ENCODE measurements at regions not wholly inside any gene's neighbourhood (a gene's known extent, or its start where the extent isn't known, plus 50 kb on each side); places are given as distances from the start of the nearest gene placed in this dataset.

GRCh38 chr3:22089284-22089683, 338.3 kb upstream of the ZNF385D start:
- DNase-seq (ENCODE audit: extremely low read depth in 1 of 11, low read depth in 9 of 11, low spot score in 4 of 11): peak in 4 of 11 donors; percentile 13 to 25 (median 22)

GRCh38 chr3:22091329-22091728, 340.3 kb upstream of the ZNF385D start:
- no peak for DNase-seq (ENCODE audit: extremely low read depth in 1 of 11, low read depth in 9 of 11, low spot score in 4 of 11)

- no peak for DNase-seq (ENCODE audit: extremely low read depth in 1 of 11, low read depth in 9 of 11, low spot score in 4 of 11)
These were observed 347.0 kb upstream of the ZNF385D start for GRCh38 chr3:22098021-22098420.

- no peak for DNase-seq (ENCODE audit: extremely low read depth in 1 of 11, low read depth in 9 of 11, low spot score in 4 of 11)
These were observed 350.3 kb upstream of the ZNF385D start for GRCh38 chr3:22101351-22101750.

DNA sequence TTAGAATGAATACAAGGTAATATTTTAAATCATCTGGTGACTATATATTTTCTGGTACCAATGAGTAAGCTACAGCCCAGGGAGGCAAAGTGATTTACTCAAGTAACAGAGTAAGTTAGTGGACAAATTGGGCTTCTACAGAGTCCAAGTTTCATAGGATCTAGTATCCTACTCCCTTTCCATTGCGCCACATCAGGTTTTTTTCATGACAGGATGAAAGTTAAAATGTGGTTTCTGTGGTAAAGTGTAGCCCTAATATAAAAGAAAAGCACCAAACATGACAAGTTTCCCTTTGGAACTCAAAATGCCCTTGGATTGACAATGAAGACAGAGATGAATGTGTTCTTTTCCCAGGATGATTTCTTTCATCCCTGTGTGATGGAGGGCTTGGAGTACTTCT, 350.8 kb upstream of the ZNF385D start:
- no peak for DNase-seq (ENCODE audit: extremely low read depth in 1 of 11, low read depth in 9 of 11, low spot score in 4 of 11)

DNA sequence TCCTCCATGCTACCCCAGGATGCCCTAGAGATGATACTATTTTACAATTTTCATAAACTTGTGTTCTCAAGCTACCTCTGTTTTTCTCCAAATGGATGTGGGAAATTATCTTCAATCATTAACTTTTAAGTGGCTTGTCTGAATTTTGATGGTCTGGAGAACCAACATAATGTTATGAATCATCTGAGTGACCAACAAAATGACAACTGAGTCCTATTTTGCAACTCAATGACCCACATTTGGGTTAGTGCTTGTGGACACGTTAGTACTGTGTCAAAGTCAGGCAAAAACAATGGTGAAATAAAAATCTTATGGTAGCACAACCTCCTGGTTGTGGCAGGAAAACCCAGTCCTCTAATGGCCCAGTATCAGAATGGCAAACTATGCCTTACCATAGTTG, 352.4 kb upstream of the ZNF385D start:
- DNase-seq (ENCODE audit: extremely low read depth in 1 of 11, low read depth in 9 of 11, low spot score in 4 of 11): no peak

DNA sequence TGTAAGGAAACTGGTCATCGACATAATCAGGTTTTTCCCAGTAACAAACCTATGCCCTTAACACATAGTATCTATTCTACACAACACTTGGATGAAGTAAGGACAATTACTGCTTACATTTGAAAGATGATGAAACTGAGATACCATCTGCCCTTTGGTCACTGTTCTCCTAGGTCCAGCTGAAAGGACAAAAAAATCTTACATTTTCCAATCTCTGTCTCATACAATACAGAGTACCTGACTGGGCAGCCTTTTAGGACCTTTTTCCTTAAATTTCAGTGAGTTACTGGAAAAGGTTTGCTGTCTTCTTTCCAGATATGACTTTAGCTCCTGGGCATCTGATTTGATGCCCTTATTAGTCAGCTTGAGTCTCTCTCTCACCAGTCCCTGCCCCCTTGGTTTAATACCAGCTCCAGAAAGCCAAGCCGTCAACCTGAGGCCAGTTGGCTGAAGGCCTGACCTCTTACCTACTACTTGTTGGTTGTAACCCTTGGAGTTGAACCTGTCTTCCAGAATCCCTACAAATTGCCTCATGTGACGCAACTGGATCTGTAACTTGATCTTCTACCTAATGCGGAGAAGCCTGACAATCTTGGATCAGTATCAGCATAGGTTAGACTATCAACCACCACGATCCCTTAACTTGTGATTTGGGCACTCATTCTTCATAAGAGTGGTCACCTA, 355.3 kb upstream of the ZNF385D start:
- no peak for DNase-seq (ENCODE audit: extremely low read depth in 1 of 11, low read depth in 9 of 11, low spot score in 4 of 11)

GRCh38 chr3:22111226-22111625, 360.2 kb upstream of the ZNF385D start:
- no peak for DNase-seq (ENCODE audit: extremely low read depth in 1 of 11, low read depth in 9 of 11, low spot score in 4 of 11)

- DNase-seq (ENCODE audit: extremely low read depth in 1 of 11, low read depth in 9 of 11, low spot score in 4 of 11): no peak
These were observed 362.4 kb upstream of the ZNF385D start for GRCh38 chr3:22113453-22113852.

GRCh38 chr3:22115581-22115980, 364.6 kb upstream of the ZNF385D start:
- no peak for DNase-seq (ENCODE audit: extremely low read depth in 1 of 11, low read depth in 9 of 11, low spot score in 4 of 11)

DNA sequence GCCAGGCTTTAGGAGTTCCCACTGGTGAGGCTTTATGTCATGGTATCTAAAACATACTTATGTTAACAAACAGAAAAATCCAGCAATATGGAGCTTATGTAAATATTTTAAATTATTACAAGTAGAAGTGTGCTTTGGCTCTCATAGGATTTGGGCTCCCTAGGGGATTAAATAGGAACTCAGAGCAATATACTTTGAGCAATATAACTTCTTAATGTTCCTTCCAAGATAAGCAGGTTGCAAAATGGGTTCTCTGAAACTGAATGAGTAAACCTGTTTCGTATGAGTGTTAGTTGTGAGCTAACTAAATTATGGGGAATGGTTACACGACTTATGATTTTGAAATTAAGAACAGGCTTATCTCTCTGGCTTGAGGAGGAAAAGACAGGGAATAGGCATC, 366.1 kb upstream of the ZNF385D start:
- no peak for DNase-seq (ENCODE audit: extremely low read depth in 1 of 11, low read depth in 9 of 11, low spot score in 4 of 11)

DNA sequence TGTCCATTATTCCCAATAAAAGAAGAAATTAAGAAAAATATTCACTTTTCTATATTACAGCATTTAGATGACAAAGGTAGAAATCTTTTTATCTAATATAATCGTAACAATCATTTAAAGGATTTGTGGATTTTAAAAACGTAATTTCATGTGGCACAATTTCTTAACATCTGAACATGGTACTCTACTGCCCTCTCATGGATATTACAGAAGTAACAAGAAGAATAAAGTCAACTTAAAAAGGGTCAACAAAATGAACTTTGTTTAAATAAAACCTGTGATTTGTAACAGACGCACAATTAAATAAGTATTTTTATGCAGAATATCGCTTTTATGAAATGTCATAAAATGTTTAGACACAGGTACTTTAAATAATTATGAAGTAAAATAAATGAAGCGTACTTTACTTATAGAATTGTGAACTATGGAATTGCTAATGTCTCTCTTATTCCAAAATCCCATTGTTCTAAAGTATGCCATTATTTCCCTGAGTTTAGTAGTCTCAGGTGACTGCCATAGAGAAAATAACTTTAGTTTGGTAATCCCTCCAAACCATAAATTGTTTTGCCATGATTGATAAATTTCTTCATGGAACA, 366.8 kb upstream of the ZNF385D start:
- DNase-seq (ENCODE audit: extremely low read depth in 1 of 11, low read depth in 9 of 11, low spot score in 4 of 11): peak; percentile 15 to 45 (median 24)

DNA sequence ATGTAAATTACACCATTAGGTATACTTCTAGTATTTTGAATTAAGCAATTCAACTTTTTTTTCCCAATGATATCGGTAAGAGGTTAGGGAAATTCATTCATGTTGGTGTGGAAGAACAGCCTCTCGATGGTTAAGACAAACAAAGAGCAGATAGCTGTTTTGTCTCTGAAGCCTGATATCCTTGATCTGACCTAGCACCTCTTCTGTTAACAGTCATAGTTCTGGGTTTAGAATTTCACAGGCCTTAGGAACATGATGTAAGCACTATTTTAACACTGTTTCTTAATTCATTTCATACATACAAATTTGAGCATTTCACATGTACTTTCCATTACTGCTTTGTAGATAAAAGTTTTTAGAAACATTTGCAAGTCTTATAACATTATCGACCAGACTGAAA, 367.5 kb upstream of the ZNF385D start:
- DNase-seq (ENCODE audit: extremely low read depth in 1 of 11, low read depth in 9 of 11, low spot score in 4 of 11): no peak

- no peak for DNase-seq (ENCODE audit: extremely low read depth in 1 of 11, low read depth in 9 of 11, low spot score in 4 of 11)
These were observed 370.2 kb upstream of the ZNF385D start for GRCh38 chr3:22121068-22121701.

GRCh38 chr3:22122567-22122966, 371.6 kb upstream of the ZNF385D start:
- no peak for DNase-seq (ENCODE audit: extremely low read depth in 1 of 11, low read depth in 9 of 11, low spot score in 4 of 11)

GRCh38 chr3:22129101-22129500, 378.1 kb upstream of the ZNF385D start:
- DNase-seq (ENCODE audit: extremely low read depth in 1 of 11, low read depth in 9 of 11, low spot score in 4 of 11): no peak

- DNase-seq (ENCODE audit: extremely low read depth in 1 of 11, low read depth in 9 of 11, low spot score in 4 of 11): no peak
These were observed 390.8 kb upstream of the ZNF385D start for GRCh38 chr3:22141769-22142168.

- DNase-seq (ENCODE audit: extremely low read depth in 1 of 11, low read depth in 9 of 11, low spot score in 4 of 11): no peak
These were observed 396.2 kb upstream of the ZNF385D start for GRCh38 chr3:22147161-22147560.

- no peak for DNase-seq (ENCODE audit: extremely low read depth in 1 of 11, low read depth in 9 of 11, low spot score in 4 of 11)
These were observed 405.9 kb upstream of the ZNF385D start for GRCh38 chr3:22156868-22157267.

- no peak for DNase-seq (ENCODE audit: extremely low read depth in 1 of 11, low read depth in 9 of 11, low spot score in 4 of 11)
These were observed 406.8 kb upstream of the ZNF385D start for GRCh38 chr3:22157848-22158247.
